ENCODE measurements at regions not wholly inside any gene's neighbourhood (a gene's known extent, or its start where the extent isn't known, plus 50 kb on each side); places are given as distances from the start of the nearest gene placed in this dataset.

DNA sequence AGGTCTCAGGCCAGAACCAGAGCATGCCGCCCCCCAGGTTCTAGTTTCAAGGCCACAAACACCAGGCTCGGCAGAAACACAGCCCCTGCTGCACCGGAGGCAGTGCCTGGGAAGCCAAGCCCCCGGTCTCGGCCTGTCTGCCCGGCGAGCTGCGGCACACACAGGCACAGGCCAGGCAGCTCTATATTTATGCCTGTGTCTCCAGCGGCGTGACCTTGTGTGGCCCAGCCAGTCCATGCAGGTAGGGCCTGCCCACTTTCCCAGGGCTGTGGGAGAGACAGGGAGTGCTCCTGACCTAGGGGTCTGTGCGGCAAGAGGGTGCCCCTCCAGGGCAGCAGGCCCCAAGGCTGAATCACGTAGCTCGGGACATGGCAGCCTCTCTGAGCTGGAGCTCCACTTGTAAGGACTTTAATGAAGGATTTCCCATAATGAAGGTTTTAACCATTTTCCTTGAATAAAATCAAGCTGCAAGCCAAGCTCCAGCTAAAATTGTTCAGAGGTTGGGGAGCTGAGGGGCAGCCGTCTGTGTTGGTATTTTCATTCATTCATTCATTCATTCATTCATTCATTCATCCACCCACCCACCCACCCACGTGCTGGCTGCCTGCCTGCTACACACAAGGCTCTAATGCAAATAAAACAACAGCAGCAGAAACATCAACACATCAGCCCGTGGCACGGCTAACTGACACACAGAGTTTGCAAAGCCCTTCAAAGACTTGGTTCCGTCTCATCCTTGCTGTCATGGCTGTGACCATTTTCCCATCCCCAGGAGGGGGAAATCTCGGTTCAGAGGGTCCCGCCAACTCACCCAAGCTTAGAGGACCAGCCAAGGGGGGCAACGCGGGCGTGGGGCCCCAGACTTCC is 92.0 kb downstream of the RFLNA start:
- Histone ChIP-seq H4K20me1 (ENCODE audit: control insufficient read depth, insufficient read depth) (no peaks in the 10 kb centered on the region), H3K27ac (ENCODE audit: control insufficient read depth, insufficient read depth) (no peak overlapping the region), H3K9me3 (replicated peaks; ENCODE audit: control insufficient read depth, insufficient read depth, low read length) (no peaks in the 10 kb centered on the region), H3K36me3 (ENCODE audit: control insufficient read depth in 2 of 2, insufficient read depth in 2 of 2, low read length in 1 of 2) (peaks cover 7 to 32% of the 10 kb centered on the region in 2 experiments; a peak in 3 of 4 replicates), H3K27me3 (replicated peaks in 1 of 2; ENCODE audit: control insufficient read depth in 2 of 2, insufficient read depth in 2 of 2, low read length in 1 of 2) (no peaks in the 10 kb centered on the region), H3K9ac (ENCODE audit: control insufficient read depth, insufficient read depth, low read length) (no peak overlapping the region), H3K79me2 (ENCODE audit: control insufficient read depth, insufficient read depth, low read length) (no peaks in the 10 kb centered on the region; the same call in 1 of the 2 replicates), H3K4me2 (ENCODE audit: control insufficient read depth, insufficient read depth) (no peak overlapping the region), H2AFZ (ENCODE audit: control insufficient read depth, low read depth, low read length) (no peak overlapping the region), H3K4me3 (no peak overlapping the region), H3K4me1 (ENCODE audit: control insufficient read depth, insufficient read depth, low read length) (peaks cover 23% of the 10 kb centered on the region)
- POLR2A ChIA-PET = no interaction called here
- 89% methylated on average over 23 of the region's 23 CpGs for WGBS (ENCODE audit: insufficient coverage, insufficient replicate concordance, low lambda C conversion rate, missing lambda C conversion rate)
- SMC1A ChIA-PET (ENCODE audit: uncharacterized antibody, unreplicated experiment) = interaction anchor here (0.6 kb wide), 1 partner anchor 1980 kb away, joined by 3 read pairs; no protein-coding TSS in a partner anchor
- intact Hi-C loops (cut with micrococcal nuclease; ENCODE audit: unreplicated experiment) (no loop called here), in situ Hi-C loops (cut with MboI) (no loop called here)
- TSS peak; percentile 45 for BruUV-seq (replicated peaks)
- no peak for TF ChIP-seq TCF12 (IDR thresholded peaks at IDR 0.05; ENCODE audit: low read depth, low read length)
- TF ChIP-seq ZNF24 (IDR thresholded peaks at IDR 0.05) = peak; percentile 77
- RAD21 ChIA-PET (ENCODE audit: unreplicated experiment) = no interaction called here
- no peak for ATAC-seq
- CTCF ChIA-PET = interaction anchor here (1.2 kb wide), 1 partner anchor 385 kb away, joined by 3 read pairs; no protein-coding TSS in a partner anchor
- FAIRE-seq = no peak
- no peak for DNase-seq (ENCODE audit: low read depth, low spot score)

DNA sequence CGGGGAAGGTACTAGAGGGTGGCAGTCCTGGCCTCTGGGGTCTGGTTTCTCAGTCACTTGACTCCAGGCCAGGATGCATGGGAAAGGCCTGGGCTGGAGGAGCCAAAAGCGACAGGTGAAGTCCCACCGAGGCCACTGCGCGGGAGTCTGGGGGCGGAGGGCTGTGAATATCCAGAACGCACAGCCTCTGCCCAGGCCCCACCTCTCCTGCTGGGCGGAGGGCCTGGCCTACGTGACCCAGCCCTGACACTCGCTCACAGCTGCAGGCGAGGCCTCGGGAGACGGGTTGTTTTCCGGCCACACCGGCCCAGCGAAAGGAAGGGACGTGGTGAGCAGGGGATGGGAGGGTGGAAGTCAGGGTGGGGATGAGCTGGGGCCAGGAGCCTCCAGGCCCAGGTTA is 91.2 kb downstream of the RFLNA start:
- H3K27me3 ChIP-seq (replicated peaks in 1 of 2; ENCODE audit: control insufficient read depth in 2 of 2, insufficient read depth in 2 of 2, low read length in 1 of 2) = no peaks in the 10 kb centered on the region
- H4K20me1 ChIP-seq (ENCODE audit: control insufficient read depth, insufficient read depth) = no peaks in the 10 kb centered on the region
- SMC1A ChIA-PET (ENCODE audit: uncharacterized antibody, unreplicated experiment) = no interaction called here
- H3K79me2 ChIP-seq (ENCODE audit: control insufficient read depth, insufficient read depth, low read length) = no peaks in the 10 kb centered on the region; the same call in 1 of the 2 replicates
- BruUV-seq (replicated peaks) = no TSS peak
- intact Hi-C loops (cut with micrococcal nuclease; ENCODE audit: unreplicated experiment) = no loop called here
- no peak overlapping the region for H3K27ac ChIP-seq (ENCODE audit: control insufficient read depth, insufficient read depth)
- CTCF ChIA-PET = interaction anchor here (1.2 kb wide), 1 partner anchor 386 kb away, joined by 3 read pairs; no protein-coding TSS in a partner anchor
- FAIRE-seq = no peak
- no peak overlapping the region for H2AFZ ChIP-seq (ENCODE audit: control insufficient read depth, low read depth, low read length)
- WGBS (ENCODE audit: insufficient coverage, insufficient replicate concordance, low lambda C conversion rate, missing lambda C conversion rate) = 100% methylated on average over 10 of the region's 17 CpGs
- peaks cover 11 to 31% of the 10 kb centered on the region in 2 experiments; a peak in 3 of 4 replicates for H3K36me3 ChIP-seq (ENCODE audit: control insufficient read depth in 2 of 2, insufficient read depth in 2 of 2, low read length in 1 of 2)
- H3K4me2 ChIP-seq (ENCODE audit: control insufficient read depth, insufficient read depth) = no peak overlapping the region
- no peaks in the 10 kb centered on the region for H3K9me3 ChIP-seq (replicated peaks; ENCODE audit: control insufficient read depth, insufficient read depth, low read length)
- ATAC-seq = no peak
- RAD21 ChIA-PET (ENCODE audit: unreplicated experiment) = no interaction called here
- no peak overlapping the region for H3K4me3 ChIP-seq
- H3K4me1 ChIP-seq (ENCODE audit: control insufficient read depth, insufficient read depth, low read length) = peaks cover 15% of the 10 kb centered on the region
- no peak for DNase-seq (ENCODE audit: low read depth, low spot score)
- POLR2A ChIA-PET = no interaction called here
- H3K9ac ChIP-seq (ENCODE audit: control insufficient read depth, insufficient read depth, low read length) = no peak overlapping the region
- in situ Hi-C loops (cut with MboI) = no loop called here
- no peak for TF ChIP-seq POLR2AphosphoS2 (IDR thresholded peaks at IDR 0.05; ENCODE audit: low read depth, low read length)
- no peak for TF ChIP-seq ESRRA (IDR thresholded peaks at IDR 0.05; ENCODE audit: low read length)
- no peak for TF ChIP-seq FOXK2 (IDR thresholded peaks at IDR 0.05)
- TF ChIP-seq BHLHE40 (IDR thresholded peaks at IDR 0.05; ENCODE audit: borderline replicate concordance in 1 of 2, low read depth in 2 of 2, low read length in 1 of 2) = no peak
- TF ChIP-seq CREB1 (IDR thresholded peaks at IDR 0.05; ENCODE audit: low read depth) = no peak
- no peak for TF ChIP-seq NR2F1 (conservative IDR thresholded peaks at IDR 0.05)
- no peak for TF ChIP-seq ZNF592 (IDR thresholded peaks at IDR 0.05)
- TF ChIP-seq ZNF207 (IDR thresholded peaks at IDR 0.05; ENCODE audit: borderline replicate concordance) = no peak
- TF ChIP-seq HDAC2 (IDR thresholded peaks at IDR 0.05) = no peak

All from GM12878 (cell line).